ENCODE measurements at regions not wholly inside any gene's neighbourhood (a gene's known extent, or its start where the extent isn't known, plus 50 kb on each side); places are given as distances from the start of the nearest gene placed in this dataset.
"Not testable (repeated sequence)": the region's sequence is repeated elsewhere in the genome, so short reads cannot be mapped to it uniquely, and the experiment has no call there.

DNA sequence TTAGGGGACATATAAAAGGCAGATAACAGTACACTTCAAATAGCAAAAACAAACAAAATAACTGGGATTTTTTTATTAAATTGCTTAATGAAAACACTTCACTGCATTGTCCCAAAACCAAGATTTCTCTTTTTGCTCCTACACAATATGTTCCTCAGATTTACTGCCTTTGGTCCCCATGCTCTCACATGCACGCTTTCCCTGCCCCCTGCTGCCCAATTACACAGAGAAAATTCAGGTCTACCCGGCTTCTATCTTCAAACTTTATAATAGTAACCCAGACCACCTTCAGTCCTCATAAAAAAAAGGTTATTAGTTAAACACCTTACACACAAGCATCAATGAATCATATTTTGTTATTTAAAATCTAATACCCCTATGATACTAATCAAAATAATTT, 673.8 kb upstream of the HS3ST5 start:
- DNase-seq, result no peak

DNA sequence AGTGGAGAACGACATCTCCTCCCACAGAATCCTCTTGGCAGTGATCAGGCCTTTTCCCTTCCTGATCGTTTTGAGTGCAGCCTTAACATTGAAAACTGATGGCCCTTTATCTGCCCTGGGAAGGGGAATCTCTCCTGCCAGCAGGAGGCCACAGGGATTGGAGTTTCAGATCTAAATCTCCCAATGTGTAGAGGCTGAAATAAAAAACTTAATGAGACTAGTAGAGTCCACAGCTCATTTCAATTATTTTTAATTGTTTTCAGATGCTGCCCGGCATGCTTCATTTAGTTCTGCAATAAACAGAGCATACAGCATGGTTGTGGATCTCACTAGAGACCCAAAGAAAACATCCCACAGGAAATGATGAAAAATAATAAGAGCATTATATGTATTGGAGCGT, 662.2 kb upstream of the HS3ST5 start:
- DNase-seq, result no peak

DNA sequence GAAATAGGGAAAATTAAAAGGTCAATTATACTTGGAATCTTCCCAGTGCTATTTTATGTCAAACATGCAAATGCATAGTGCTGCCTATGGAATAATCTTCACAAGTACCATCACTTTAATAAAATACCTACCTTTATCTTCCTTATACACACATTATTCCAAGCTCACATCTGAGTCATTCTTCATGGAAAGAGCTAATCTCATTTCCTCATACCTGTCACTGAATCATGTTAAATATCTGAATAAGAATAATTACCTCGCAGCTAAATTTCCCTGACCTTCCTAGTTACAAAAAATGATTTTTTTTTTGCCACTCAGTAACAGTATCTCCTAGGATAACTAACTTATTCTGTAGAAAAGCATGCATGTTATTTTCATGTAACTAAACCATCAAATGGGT, 661.4 kb upstream of the HS3ST5 start:
- DNase-seq, result no peak

DNA sequence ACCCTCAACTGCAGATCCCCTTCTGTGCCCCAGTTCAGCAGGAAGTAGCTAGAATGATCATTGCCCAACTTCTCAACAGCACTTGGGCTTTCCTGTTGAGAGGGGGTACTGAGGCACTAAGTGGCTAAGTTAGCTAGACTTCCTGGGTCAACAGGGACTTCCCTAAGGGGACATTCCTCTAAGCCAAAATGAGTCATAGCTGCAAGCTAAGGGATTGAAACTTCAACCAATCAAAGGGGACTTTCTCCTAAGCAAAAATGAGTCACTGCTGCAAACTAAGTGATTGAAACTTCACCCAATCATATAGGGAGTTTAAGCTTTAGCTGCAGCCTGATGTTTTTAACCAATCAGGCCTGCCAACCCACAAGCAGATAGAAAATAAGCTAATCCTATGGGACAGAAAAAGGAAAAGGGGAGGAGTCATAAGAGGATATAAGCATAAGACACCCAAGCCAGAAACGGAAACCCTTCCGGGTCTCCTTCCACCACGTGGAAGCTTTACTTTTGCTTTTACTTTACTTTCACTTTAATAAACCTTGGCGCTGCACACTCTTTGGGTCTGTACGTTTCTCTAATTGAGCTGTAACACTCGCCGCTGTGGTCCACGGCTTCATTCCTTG, 659.0 kb upstream of the HS3ST5 start:
- no peak for DNase-seq

DNA sequence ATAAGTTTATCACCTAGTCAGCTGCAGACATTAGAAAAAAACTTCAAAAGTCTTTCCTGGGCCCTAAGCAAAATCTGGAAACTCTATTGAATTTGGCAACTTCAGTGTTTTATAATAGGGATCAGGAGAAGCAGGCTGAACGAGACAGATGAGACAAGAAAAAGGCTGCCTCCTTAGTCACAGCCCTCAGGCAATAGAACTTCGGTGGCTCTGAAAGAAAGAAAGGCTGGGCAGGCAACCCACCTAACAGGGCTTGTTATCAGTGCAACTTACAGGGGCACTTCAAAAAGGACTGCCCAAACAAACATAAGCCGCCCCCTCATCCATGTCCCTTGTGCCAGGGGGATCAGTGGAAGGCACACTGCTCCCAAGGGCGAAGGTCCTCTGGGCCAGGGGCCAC, 657.9 kb upstream of the HS3ST5 start:
- DNase-seq, result no peak

DNA sequence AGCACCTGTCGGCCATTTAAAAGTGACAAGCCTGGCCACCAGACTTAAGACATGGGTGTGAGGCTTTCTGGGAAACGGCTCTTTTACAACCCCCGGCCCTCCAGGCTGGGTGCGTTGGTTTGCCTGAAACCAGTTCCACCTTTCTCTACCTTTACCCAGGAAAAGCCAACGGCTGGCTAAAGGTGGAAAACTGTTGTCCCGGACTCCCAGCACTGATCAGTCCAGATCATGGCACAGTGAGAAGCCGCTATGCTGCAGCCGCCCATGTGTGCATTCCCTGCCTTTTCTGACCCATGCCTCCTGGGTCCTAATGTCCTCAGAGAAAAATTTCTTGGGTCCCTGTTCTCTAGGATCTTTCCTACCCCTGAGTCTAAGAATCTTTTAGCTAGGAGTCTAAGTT, 655.7 kb upstream of the HS3ST5 start:
- no peak for DNase-seq

DNA sequence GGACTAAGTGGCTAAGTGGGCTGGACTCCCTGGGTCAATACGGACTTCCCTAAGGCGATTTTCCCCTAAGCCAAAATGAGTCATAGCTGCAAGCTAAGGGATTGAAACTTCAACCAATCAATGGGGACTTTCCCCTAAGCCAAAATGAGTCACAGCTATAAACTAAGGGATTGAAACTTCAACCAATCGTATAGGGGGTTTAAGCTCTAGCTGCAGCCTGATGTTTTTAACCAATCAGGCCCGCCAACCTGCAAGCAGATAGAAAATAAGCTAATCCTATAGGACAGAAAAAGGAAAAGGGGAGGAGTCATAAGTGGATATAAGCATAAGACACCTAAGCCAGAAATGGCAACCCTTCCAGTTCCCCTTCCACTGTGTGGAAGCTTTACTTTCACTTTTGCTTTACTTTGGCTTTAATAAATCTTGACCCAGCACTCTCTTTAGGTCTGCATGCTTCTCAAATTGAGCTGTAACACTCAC, 655.0 kb upstream of the HS3ST5 start:
- DNase-seq, result no peak

DNA sequence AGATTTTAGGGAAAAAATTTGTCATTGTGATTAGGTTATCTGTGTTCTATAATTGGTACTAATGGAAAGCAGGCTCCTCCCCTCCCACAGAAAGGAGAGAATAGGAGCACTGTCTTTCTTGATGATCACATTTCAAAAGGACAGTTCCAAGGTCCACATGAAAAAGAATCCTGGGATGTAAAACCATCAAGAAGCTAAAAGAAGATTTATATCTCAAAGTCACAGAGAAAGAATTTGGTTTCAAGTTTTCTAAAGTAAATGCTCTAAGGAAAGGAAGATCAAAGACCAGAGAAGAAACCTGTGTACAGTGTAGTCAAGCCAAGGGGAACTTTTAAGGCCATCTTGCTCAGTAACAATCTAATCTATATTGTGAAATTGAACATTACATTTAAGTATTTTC, 652.7 kb upstream of the HS3ST5 start:
- no peak for DNase-seq

DNA sequence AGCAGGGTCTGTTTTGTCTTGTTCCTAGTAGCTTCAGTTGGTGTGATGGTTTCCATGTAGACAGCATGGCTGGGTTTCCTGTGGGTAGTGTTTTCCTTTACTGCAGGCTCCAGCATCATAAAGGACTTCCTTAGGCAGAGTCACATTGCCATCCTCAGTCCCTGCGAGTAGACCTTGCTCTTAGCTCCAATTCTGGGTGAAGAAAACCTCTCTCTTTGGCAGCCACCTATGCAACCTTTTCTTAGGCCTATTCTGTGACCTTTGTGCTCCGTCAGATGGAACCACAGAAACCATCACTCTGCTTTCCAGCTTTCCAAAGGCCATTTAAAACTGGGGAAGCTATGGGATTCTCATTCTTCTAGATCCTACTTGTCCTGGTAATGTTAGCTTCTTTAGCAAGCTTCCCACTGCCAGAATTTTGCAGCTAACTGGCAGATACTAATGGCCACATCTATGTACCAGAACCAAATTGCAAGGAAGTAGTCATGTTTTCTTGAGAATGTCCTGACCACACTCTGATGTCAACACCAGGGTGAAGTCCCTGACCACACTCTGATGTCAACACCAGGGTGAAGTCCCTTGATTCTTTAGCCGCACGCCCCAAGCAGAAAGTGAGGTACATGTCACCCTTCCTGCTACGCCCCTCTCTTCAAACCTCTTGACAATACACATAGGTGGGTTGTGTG, 646.6 kb upstream of the HS3ST5 start:
- DNase-seq, result no peak

DNA sequence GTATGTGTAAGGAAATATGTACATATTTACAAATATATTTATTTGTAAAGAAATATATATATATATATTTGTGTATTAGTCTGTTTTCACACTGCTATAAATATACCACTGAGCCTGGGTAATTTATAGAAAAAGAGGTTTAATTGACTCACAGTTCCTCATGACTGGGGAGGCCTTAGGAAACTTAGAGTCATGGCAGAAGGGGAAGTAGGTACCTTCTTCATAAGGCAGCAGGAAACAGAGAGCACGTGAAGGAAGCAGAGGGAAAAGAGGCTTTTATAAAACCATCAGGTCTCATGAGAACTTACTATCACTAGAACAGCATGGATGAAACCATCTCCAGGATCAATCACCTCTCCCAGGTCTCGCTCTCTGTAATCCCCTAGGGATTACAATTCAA, 644.5 kb upstream of the HS3ST5 start:
- no peak for DNase-seq

DNA sequence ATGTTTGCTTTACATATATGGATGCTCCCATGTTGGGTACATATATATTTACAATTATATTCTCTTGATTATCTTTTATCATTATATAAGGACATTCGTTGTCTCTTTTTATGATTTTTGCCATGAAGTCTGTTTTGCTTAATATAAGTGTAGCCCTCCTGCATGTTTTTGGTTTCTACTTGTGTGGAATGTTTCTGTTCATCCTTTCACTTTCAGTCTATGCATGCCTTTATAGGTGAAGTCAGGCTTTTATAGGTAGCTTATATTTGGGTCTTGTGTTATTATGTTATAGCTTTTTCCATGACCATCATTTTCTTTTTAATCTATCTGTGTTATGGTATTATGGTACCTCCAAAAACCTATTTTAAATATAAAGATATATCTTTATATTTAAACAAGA, 612.5 kb upstream of the HS3ST5 start:
- DNase-seq, result no peak

DNA sequence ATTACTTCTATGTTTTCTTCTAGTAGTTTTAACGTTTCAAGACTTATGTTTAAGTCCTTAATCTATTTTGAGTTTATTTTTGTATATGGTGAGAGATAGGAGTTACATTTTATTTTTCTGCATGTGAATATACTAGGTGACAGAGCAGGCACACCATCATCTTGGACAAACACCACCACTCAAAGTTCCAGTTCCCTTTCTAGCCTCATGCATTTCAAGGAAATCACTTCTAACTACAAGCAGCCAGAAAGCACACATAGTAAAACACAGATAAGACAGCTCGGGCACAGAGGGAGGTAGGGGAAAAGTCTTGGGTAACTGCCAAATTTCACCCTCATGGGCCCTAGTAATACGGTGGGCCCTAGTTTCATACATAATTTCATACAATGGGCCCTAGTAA, 609.4 kb upstream of the HS3ST5 start:
- DNase-seq, result no peak

DNA sequence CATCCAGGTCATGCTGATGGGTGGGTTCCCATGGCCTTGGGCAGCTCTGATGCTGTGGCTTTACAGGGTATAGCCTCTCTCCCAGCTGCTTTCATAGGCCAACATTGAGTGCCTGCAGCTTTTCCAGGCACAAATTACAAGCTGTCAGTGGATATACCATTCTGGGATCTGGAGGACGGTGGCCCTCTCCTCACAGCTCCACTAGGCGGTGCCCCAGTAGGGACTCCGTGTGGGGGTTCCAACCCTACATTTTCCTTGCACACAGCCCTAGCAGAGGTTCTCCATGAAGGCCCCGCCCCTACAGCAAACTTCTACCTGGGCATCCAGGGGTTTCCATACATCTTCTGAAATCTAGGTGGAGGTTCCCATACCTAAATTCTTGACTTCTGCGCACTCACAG, 602.6 kb upstream of the HS3ST5 start:
- DNase-seq, result no peak

DNA sequence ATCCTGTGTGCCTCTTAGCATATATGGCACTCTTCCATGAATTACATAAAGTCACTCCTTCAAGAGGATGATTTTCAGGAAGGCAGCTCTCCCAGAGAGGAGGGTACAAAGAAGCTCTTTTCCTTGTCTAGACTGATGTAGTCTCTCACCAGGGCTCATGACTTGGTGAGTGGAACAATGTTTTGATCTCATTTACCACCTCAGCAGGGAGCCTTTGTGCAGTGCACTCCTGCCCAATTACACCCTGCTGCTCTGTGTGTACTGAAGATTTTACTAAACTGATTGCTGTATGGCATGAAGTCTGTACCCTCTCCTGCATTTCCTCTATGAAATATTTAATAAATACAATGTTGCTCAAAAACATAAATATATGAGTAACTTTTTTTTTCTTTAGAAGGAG, 598.3 kb upstream of the HS3ST5 start:
- DNase-seq, result no peak

DNA sequence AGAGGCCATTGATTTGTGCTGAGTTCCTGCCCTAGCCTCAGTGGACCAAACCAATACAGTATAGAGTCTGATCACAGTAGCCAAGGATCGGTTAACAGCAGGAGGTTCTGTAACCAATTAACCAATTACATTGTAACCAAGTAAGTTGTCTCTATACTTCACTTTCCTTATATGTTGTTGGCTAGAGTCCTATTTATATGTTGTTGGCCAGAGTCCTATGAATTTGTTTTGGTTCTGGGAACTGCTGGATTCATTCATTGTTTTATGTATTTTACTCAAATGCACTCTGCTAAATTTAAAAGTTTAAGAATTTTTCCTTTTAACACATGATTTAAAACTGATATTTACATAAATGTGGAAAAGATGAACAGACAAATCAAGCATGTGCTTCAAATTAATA, 597.4 kb upstream of the HS3ST5 start:
- no peak for DNase-seq

DNA sequence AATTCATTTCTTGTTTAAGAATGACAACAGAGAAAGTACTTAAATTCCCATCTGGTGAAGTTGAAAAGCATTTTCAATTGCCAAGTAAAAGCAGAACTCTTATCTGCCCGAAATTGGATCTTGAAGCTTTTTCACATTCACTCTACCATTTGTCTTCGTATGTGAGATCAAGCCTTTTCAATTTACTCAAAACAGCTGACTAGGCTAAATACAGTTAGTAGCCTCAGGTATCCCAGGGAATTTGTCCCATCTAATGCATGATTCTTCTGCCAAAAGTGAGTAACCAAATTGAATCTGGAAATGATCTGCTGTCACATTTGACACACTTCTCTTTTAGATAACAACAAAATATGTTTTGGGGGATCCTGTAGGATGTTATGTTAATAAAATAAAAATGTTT, 596.8 kb upstream of the HS3ST5 start:
- DNase-seq, result no peak

DNA sequence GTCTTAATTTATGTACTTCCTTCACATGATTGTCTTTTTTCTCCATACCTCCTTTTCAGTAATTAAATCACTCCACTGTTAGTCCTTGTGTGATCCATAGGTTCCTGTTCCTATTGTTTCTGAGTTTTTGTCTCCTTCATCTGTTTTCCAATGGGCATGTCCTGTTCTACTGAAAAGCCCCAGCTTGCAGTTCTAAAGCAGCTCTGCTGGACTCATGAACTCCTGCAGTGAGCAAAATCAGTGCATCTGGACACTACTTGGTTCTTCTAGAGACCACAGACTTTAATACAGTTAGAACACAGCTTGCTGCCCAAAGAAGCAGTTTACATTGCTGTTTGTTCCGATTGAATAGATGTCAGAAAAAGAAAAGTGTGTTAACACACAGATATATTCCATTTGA, 593.3 kb upstream of the HS3ST5 start:
- no peak for DNase-seq

DNA sequence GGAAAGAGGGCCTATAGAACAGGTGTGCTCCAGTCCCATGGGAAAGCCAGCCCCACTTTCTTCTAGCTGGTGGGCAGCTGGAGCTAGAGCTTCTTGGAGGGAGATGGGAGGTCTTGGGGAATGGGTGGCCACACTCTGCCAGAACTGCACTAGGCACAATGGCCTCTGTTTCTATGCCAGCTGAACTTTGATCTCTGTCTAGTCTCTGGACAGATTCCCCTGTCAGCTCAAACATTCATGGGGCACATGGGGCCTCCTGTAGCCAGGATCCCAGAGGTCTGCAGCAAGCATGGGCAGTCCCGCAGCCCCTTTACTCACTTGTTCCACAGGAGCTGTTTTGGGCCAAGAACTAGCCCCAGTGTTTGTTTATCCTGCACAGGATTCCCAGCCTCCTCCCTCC, 591.3 kb upstream of the HS3ST5 start:
- no peak for DNase-seq

DNA sequence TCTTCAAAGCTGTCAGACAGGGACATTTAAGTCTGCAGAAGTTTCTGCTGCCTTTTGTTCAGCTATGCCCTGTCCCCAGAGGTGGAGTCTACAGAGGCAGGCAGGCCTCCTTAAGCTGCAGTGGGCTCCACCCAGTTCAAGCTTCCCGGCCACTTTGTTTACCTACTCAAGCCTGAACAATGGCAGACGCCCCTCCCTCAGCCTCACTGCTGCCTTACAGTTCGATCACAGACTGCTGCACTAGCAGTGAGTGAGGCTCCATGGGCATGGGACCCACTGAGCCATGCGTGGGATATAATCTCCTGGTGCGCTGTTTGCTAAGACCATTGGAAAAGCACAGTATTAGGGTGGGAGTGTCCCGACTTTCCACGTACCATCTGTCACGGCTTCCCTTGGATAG, 585.9 kb upstream of the HS3ST5 start:
- not testable (repeated sequence) for DNase-seq

DNA sequence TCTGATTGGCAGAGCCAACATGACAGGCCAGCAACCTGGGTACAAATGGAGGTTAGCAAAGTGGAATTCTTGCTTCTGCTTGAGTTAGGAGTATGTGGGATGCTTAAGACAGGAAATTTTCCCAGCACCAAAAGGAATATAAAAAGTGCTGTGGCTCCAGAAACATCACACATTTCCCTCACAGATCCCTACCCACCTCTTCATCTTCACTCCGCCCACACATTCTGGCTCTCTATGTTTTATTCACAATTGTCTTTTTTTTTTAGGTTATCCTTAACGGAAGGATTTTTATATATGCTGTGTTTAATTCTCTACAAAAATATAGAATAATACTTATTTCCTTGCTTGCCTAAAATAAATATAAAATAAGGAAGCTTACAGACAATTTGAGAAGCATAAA, 563.3 kb upstream of the HS3ST5 start:
- no peak for DNase-seq

DNA sequence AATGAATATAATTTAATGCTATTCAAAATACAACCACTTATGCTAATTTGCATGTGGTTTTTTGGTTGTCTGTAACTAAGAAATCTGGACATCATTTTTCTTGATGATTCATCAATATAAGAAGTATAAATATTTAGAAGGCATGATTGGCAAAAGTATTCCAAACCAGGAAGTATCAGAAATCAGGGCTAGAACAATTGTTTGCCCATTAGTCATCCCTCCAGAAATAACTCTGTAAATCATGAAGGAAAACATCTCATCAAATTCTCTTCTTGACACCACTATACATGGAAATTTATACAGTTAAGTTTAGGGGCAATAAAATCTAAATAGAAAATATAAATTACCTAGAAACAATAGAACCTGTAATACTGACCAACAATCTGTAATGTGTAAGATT, 554.7 kb upstream of the HS3ST5 start:
- no peak for DNase-seq

DNA sequence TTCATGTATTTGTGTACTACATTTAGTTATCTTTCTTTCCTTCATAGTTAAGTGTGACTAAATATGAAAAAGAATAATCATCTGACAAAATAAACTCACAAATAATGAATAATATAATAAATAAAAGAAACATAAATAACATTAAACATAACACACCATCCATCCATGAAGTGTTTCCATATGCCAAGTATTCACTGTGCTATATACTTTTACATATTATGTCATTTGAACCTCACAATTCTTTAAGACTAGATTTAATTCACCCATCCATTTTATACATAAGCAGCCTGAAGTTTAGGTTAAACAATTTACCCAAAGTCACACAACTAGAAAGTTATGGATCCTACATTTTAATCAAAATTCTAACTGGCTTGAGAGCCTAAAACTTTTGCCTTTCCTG, 549.4 kb upstream of the HS3ST5 start:
- no peak for DNase-seq

DNA sequence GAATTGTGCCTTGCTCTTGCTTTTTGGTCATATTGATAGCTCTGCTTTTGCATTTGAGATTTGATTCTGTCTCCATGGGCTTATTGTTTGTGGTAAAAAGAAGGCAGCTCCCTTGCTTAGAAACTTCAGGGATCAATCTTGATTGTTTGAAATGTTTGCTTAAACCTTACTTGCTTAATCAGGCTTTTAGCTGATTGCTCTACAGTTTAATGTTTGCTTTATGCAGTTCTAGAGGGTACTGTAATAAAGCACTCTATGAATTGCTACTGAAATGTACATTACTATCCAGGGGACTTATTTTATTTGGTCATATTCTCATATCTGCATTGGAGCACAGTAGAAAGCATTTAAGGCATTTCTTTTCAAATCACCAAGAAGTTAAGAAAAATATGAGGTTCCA, 545.4 kb upstream of the HS3ST5 start:
- no peak for DNase-seq

DNA sequence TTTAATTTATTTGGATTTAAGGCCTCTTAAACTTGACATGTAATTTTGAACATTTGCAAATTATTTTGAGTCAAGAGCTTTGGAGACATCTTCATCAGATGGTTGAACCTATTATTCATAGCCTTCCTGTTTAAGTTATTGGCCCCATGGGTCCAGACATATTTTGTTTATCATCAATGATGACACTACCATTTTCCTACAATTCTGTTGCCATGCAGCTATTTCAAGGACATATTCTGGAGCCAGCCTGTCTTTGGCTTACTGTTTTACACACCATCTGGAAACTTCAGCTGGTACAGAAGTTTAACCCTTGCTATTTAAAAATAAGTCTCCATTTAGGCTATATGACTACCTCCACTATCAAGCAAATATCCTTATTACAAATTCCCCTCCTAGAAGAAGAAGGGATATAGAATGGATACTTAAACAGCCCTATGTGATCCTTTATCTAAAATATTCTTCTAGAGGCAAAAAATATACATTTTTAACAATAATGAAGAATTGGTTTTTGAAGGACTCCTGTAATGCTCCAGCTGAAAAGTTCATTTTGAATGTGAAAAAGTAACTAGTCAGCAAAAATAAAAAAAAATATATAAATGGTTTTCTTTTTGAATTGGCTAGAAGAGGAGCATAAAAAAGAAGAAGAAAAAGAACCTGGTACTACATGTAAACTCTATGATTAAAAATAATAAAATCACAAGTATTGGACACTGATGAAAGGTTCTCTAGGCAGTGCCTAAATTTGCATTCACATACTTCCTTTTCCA, 544.0 kb upstream of the HS3ST5 start:
- DNase-seq, result no peak

Measured in NCI-H2029 treated with DMSO at 0.1 percent for 48 hours (cell line).